ENCODE measurements at regions not wholly inside any gene's neighbourhood (a gene's known extent, or its start where the extent isn't known, plus 50 kb on each side); places are given as distances from the start of the nearest gene placed in this dataset.

DNA sequence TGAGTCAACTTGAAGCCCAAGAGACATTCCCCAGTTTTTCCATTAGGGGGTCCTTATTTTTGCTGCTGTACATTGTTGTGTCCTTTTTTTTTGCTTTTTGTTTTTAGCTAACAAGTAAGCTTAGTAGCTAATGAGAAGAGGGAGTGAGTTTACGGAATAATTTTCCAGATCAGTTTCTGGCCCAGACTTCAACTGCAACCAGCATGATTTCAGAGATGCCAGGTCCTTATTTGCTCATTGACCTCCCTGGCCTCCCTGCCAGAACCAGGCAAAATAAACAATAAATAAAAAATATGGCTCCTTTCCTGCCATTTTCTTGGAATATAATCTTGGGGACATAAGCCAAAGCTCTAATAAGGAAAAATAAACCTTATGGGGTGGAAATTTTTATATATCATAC is 185.9 kb downstream of the FAT3 start:
- H3K9me3 Mint-ChIP-seq (ENCODE audit: low read depth): no peaks in the 10 kb centered on the region
- TF ChIP-seq, protein P1, sequence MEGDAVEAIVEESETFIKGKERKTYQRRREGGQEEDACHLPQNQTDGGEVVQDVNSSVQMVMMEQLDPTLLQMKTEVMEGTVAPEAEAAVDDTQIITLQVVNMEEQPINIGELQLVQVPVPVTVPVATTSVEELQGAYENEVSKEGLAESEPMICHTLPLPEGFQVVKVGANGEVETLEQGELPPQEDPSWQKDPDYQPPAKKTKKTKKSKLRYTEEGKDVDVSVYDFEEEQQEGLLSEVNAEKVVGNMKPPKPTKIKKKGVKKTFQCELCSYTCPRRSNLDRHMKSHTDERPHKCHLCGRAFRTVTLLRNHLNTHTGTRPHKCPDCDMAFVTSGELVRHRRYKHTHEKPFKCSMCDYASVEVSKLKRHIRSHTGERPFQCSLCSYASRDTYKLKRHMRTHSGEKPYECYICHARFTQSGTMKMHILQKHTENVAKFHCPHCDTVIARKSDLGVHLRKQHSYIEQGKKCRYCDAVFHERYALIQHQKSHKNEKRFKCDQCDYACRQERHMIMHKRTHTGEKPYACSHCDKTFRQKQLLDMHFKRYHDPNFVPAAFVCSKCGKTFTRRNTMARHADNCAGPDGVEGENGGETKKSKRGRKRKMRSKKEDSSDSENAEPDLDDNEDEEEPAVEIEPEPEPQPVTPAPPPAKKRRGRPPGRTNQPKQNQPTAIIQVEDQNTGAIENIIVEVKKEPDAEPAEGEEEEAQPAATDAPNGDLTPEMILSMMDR (IDR thresholded peaks at IDR 0.05): no peak
- H3K4me3 Mint-ChIP-seq (ENCODE audit: unreplicated experiment): no peak overlapping the region
- DNase-seq (ENCODE audit: low spot score): no peak
- no peaks in the 10 kb centered on the region for H3K27me3 Mint-ChIP-seq (ENCODE audit: low read depth)
- no peak overlapping the region for H3K27ac Mint-ChIP-seq (ENCODE audit: unreplicated experiment)
- H3K4me1 Mint-ChIP-seq (ENCODE audit: low read depth): peaks cover 28% of the 10 kb centered on the region
- H3K36me3 Mint-ChIP-seq (ENCODE audit: low read depth): no peaks in the 10 kb centered on the region

DNA sequence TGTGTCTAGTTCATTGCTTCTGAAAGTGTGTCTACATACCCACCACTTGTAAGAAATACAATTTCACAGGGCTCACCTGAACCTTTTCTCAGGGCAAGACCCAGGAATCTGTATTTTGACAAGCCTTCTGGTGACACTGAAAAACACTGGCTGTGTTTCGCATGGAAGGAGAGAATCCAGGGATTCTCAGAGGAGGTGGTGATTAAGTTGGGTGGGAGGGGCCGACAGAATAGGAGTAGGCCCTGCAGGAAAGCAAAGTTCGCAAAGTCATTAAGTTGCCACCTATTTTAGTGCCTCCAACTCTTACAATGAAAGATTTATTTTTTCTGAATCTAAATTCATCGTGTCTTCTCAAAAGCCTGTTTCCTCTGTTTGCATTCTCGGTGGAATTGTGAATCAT is 186.8 kb downstream of the FAT3 start:
- no peak for DNase-seq (ENCODE audit: low spot score)
- no peaks in the 10 kb centered on the region for H3K27me3 Mint-ChIP-seq (ENCODE audit: low read depth)
- H3K4me1 Mint-ChIP-seq (ENCODE audit: low read depth): peaks cover 19% of the 10 kb centered on the region
- H3K27ac Mint-ChIP-seq (ENCODE audit: unreplicated experiment): no peak overlapping the region
- TF ChIP-seq, protein P1 (IDR thresholded peaks at IDR 0.05): no peak
- H3K36me3 Mint-ChIP-seq (ENCODE audit: low read depth): no peaks in the 10 kb centered on the region
- H3K4me3 Mint-ChIP-seq (ENCODE audit: unreplicated experiment): no peak overlapping the region
- no peaks in the 10 kb centered on the region for H3K9me3 Mint-ChIP-seq (ENCODE audit: low read depth)

DNA sequence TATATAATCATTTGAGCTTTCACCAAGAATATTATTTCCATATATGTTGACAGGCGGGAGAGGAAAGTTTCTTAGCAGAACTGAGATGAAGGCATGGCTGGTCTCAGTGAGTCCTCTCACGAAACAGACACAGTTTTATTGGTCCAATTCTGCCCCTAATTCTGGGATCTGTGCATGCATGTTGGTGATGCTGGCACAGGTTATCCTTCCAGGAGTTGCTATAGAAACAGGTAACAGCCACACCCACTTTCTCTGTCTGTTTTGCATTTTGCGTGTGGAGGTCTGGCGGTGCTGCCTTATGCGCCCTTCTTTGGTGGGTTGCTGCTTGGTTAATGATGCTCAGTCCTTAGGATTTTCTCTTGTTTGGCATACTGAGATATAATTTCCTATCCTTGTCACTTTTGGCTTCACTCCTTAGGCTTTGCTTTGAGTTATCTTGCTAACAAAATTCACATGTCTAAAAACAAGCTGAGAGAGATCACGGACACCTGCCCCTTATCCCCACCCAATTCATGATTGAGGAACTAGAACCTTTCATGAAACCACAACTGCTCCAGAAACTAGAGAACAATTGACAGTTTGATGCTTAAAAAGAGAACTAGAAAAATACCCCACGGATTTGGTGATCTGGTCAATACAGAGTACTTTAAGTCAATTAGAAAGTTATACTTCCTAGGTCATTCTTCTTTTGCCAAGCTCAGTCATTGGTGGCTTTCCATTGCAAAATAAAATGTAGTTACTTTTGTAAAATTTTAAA is 189.3 kb downstream of the FAT3 start:
- Mint-ChIP-seq H3K4me1 (ENCODE audit: low read depth) (peaks cover 13% of the 10 kb centered on the region), H3K9me3 (ENCODE audit: low read depth) (no peaks in the 10 kb centered on the region), H3K36me3 (ENCODE audit: low read depth) (no peaks in the 10 kb centered on the region), H3K27ac (ENCODE audit: unreplicated experiment) (no peak overlapping the region), H3K27me3 (ENCODE audit: low read depth) (no peaks in the 10 kb centered on the region), H3K4me3 (ENCODE audit: unreplicated experiment) (no peak overlapping the region)
- TF ChIP-seq, protein P1 (IDR thresholded peaks at IDR 0.05): no peak
- DNase-seq (ENCODE audit: low spot score): no peak

- peaks cover 22% of the 10 kb centered on the region for H3K4me1 Mint-ChIP-seq (ENCODE audit: low read depth)
- TF ChIP-seq, protein P1 (IDR thresholded peaks at IDR 0.05): no peak
- no peak for DNase-seq (ENCODE audit: low spot score)
- H3K36me3 Mint-ChIP-seq (ENCODE audit: low read depth): no peaks in the 10 kb centered on the region
- H3K9me3 Mint-ChIP-seq (ENCODE audit: low read depth): no peaks in the 10 kb centered on the region
- H3K27me3 Mint-ChIP-seq (ENCODE audit: low read depth): no peaks in the 10 kb centered on the region
- H3K4me3 Mint-ChIP-seq (ENCODE audit: unreplicated experiment): no peak overlapping the region
- no peak overlapping the region for H3K27ac Mint-ChIP-seq (ENCODE audit: unreplicated experiment)
These were observed 192.5 kb downstream of the FAT3 start for GRCh38 chr11:92416971-92417725.

GRCh38 chr11:92423115-92424034 is 198.8 kb downstream of the FAT3 start:
- DNase-seq (ENCODE audit: low spot score): no peak
- Mint-ChIP-seq H3K36me3 (ENCODE audit: low read depth) (peaks cover 1% of the 10 kb centered on the region), H3K9me3 (ENCODE audit: low read depth) (peaks cover 10% of the 10 kb centered on the region), H3K4me1 (ENCODE audit: low read depth) (peaks cover 27% of the 10 kb centered on the region), H3K27me3 (ENCODE audit: low read depth) (no peaks in the 10 kb centered on the region), H3K27ac (ENCODE audit: unreplicated experiment) (no peak overlapping the region), H3K4me3 (ENCODE audit: unreplicated experiment) (no peak overlapping the region)
- TF ChIP-seq, protein P1 (IDR thresholded peaks at IDR 0.05): no peak
